Hepatocyte (in vitro differentiated cells): ENCODE measurements at regions not wholly inside any gene's neighbourhood (a gene's known extent, or its start where the extent isn't known, plus 50 kb on each side); places are given as distances from the start of the nearest gene placed in this dataset.

Experiments used
- DNase-seq: peaks from one replicate; pipeline ENCODE4 v3.0.0-alpha.2; 2016; ENCODE audit warnings: low spot score
- H2AFZ ChIP-seq: fragments of 200-600 bp; sonication (generic); 2 replicates; pipeline ENCODE4 v1.6.0; 2016; ENCODE audit warnings: antibody characterized with exemption, mild to moderate bottlenecking
- H3K27ac ChIP-seq: fragments of 200-600 bp; sonication (generic); 2 replicates; pipeline ENCODE4 v1.5.1; 2016; ENCODE audit warnings: mild to moderate bottlenecking
- H3K27me3 ChIP-seq: fragments of 200-600 bp; sonication (generic); 2 replicates; pipeline ENCODE4 v1.6.1; 2016
- H3K36me3 ChIP-seq: fragments of 200-600 bp; sonication (generic); replicated peaks from 2 replicates; pipeline ENCODE4 v1.5.1; 2016; ENCODE audit warnings: low read depth; ENCODE audit not compliant: insufficient read depth
- H3K4me1 ChIP-seq: fragments of 200-600 bp; sonication (generic); 2 replicates; pipeline ENCODE4 v1.5.1; 2016; ENCODE audit warnings: mild to moderate bottlenecking, moderate library complexity; ENCODE audit not compliant: insufficient read depth
- H3K4me2 ChIP-seq: fragments of 200-600 bp; sonication (generic); 2 replicates; pipeline ENCODE4 v1.6.0; 2016
- H3K4me3 ChIP-seq: fragments of 200-600 bp; sonication (generic); 2 replicates; pipeline ENCODE4 v1.5.1; 2016; ENCODE audit warnings: mild to moderate bottlenecking
- H3K79me2 ChIP-seq: fragments of 200-600 bp; sonication (generic); 2 replicates; pipeline ENCODE4 v1.6.0; 2017; ENCODE audit warnings: mild to moderate bottlenecking
- H3K9me2 ChIP-seq: fragments of 200-600 bp; sonication (generic); replicated peaks from 2 replicates; pipeline ENCODE4 v1.6.0; 2017; ENCODE audit warnings: mild to moderate bottlenecking; ENCODE audit not compliant: insufficient read depth
- H3K9me3 ChIP-seq: fragments of 200-600 bp; sonication (generic); 2 replicates; pipeline ENCODE4 v1.5.1; 2016; ENCODE audit warnings: low read depth, mild to moderate bottlenecking
- H4K20me1 ChIP-seq: fragments of 200-600 bp; sonication (generic); 2 replicates; pipeline ENCODE4 v1.6.0; 2016; ENCODE audit warnings: mild to moderate bottlenecking; ENCODE audit not compliant: insufficient read depth, poor library complexity, severe bottlenecking
- CTCF ChIP-seq: fragments of 200-600 bp; sonication (generic); IDR thresholded peaks from 2 replicates; pipeline ENCODE4 v1.5.1; 2016; ENCODE audit warnings: antibody characterized with exemption, mild to moderate bottlenecking; ENCODE audit not compliant: poor library complexity
- EZH2 ChIP-seq: fragments of 200-600 bp; sonication (generic); IDR thresholded peaks from 2 replicates; pipeline ENCODE4 v1.6.1; 2016; ENCODE audit warnings: antibody characterized with exemption, mild to moderate bottlenecking, borderline replicate concordance
- EZH2phosphoT487 ChIP-seq: fragments of 200-600 bp; sonication (generic); IDR thresholded peaks from one replicate; pipeline ENCODE4 v1.6.1; 2018; ENCODE audit warnings: antibody characterized with exemption, mild to moderate bottlenecking, low read depth, moderate library complexity; ENCODE audit not compliant: unreplicated experiment, severe bottlenecking
- WGBS: methylation state at CpG from one replicate; pipeline ENCODE4 v1.1.6; 2016; ENCODE audit warnings: low lambda C conversion rate; ENCODE audit errors: missing lambda C conversion rate; 5-methylcytosine and 5-hydroxymethylcytosine counted together

- Histone ChIP-seq H3K4me2 (peak overlapping the region; percentile 34), H3K27ac (no peak overlapping the region), H3K9me3 (no peaks in the 10 kb centered on the region), H3K4me3 (no peak overlapping the region), H3K79me2 (no peaks in the 10 kb centered on the region), H3K4me1 (no peaks in the 10 kb centered on the region), H3K36me3 (no peaks in the 10 kb centered on the region), H3K9me2 (no peaks in the 10 kb centered on the region), H3K27me3 (no peaks in the 10 kb centered on the region), H2AFZ (no peak overlapping the region), H4K20me1 (no peaks in the 10 kb centered on the region)
- TF ChIP-seq CTCF (no peak), EZH2phosphoT487 (no peak), EZH2 (no peak)
- peak; percentile 39 for DNase-seq
- WGBS, result 69% methylated on average over 16 of the region's 16 CpGs
These were observed 572.7 kb upstream of the SALL3 start for GRCh38 chr18:78406743-78407465.

GRCh38 chr18:78407466-78407844, 572.2 kb upstream of the SALL3 start:
- Histone ChIP-seq H3K4me3 (no peak overlapping the region), H3K36me3 (no peaks in the 10 kb centered on the region), H3K9me2 (no peaks in the 10 kb centered on the region), H3K79me2 (no peaks in the 10 kb centered on the region), H3K27ac (no peak overlapping the region), H4K20me1 (no peaks in the 10 kb centered on the region), H3K4me1 (no peaks in the 10 kb centered on the region), H3K27me3 (no peaks in the 10 kb centered on the region), H2AFZ (no peak overlapping the region), H3K9me3 (no peaks in the 10 kb centered on the region), H3K4me2 (peak overlapping the region; percentile 34)
- no peak for DNase-seq
- TF ChIP-seq EZH2, result no peak
- TF ChIP-seq EZH2phosphoT487, result no peak
- no peak for TF ChIP-seq CTCF
- 48% methylated on average over 4 of the region's 4 CpGs for WGBS

GRCh38 chr18:78408623-78409022, 571.0 kb upstream of the SALL3 start:
- Histone ChIP-seq H3K9me3 (no peaks in the 10 kb centered on the region), H3K4me2 (no peak overlapping the region), H3K79me2 (no peaks in the 10 kb centered on the region), H3K4me1 (no peaks in the 10 kb centered on the region), H3K36me3 (no peaks in the 10 kb centered on the region), H3K9me2 (no peaks in the 10 kb centered on the region), H4K20me1 (no peaks in the 10 kb centered on the region), H3K27me3 (no peaks in the 10 kb centered on the region), H2AFZ (no peak overlapping the region), H3K27ac (no peak overlapping the region), H3K4me3 (no peak overlapping the region)
- TF ChIP-seq CTCF (no peak), EZH2phosphoT487 (no peak), EZH2 (no peak)
- WGBS, result 84% methylated on average over 17 of the region's 17 CpGs
- no peak for DNase-seq
